HG03469 (cell line): ENCODE measurements at regions not wholly inside any gene's neighbourhood (a gene's known extent, or its start where the extent isn't known, plus 50 kb on each side); places are given as distances from the start of the nearest gene placed in this dataset.

ENCODE experiments used
- ATAC-seq: cut with Tn5 transposase; IDR thresholded peaks from one replicate; pipeline ENCODE4 v1.9.1; 2021; ENCODE audit warnings: mild to moderate bottlenecking, moderate library complexity, moderate number of reproducible peaks; ENCODE audit not compliant: unreplicated experiment

DNA sequence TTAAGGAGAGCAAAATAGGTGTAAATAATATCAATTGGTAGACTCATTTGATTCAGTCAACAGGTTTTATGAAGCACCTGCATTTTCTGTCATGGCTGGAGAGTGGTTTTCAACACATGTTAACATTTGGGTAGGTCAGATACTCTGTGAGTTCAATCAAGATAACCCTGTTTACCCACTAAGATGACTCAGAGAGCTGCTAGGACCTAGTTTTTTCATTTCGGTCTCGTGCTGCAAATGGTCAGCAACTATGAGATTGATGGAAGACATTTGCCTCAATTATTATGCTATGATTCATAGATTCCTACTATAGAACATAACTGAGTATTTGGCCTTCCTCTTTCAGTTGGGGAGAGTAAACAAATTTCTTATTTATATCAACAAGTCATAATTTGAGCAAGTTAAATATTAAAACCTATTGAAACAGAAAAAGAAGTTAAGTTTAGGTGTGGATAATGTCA, 391.4 kb upstream of the CITED2 start:
- ATAC-seq = no peak

DNA sequence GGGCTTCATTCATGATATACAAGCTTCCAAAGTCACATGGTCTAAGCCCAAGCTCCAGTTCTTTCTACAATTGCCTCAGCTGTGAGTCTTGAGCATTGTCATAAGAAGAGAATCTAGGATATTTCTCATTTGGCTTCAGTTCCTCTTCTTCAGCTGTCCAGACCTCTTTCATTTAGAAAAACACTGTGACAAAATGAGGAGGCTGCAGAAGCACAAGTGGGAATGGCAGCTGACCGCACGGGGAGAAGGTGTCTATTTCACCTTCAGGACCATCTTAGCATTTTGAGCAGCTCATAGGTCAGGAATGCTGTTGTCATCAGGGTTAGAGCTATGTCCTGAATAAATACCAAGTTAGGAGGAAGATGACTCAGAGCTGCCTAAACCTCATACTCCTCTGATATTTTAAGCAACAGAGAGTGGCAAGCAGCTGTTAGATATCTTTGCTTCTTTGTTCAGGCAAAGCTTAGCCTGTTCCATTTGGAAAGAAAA, 390.1 kb upstream of the CITED2 start:
- ATAC-seq = peak; percentile 76

DNA sequence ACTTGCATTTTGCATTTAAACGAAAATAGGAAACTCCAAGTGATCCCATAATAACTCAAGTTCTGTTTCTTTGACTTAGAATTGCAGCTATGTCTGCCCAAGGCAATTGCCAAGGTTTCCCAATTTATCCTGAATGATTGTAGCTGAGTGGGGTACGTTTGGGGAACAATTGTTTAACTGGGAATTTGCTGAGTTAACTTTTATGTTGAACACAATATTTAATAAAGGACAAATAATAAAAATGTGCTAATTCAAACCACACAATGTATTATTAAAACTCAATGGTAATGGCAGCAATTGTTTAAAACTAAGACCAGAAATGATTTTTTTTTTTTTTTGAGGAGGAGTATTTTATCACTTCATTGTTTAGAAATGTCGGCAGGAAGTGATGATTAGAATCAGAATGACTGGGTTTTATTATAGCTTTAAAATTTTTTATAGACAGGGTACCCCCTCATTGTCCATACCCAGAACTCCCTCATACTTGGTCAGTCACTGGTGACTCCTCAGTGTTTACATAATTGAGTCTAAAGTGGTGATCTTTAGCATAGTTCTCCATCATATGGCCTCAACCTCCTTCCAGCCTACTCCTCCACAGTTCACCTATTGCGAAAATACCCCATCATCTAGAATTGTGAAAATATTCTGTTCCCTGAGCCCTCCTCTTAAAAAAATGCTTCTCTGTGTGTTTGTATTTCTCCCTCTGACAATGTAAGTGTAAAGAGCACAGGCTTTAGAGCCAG, 389.2 kb upstream of the CITED2 start:
- ATAC-seq = no peak

DNA sequence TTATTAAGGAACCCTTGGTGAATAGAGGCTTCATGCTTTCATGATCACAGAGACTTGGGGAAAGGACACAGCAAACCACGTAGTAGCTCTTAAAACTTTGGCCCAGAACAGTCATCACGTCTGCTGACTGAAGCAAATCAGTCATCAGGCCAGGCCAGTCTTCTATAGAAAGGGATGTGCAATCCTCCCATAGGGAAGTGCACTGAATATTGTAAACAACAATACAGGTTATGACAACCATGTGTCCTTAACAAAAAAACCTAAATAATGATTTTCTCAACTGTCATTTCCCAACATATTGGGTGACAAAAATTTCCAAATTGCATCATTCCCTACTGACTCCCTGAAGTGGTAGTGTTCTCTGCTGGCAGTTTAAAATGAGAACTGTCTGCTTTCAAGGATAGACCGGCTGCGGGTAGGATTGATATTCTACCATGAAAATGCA, 388.2 kb upstream of the CITED2 start:
- ATAC-seq = no peak

DNA sequence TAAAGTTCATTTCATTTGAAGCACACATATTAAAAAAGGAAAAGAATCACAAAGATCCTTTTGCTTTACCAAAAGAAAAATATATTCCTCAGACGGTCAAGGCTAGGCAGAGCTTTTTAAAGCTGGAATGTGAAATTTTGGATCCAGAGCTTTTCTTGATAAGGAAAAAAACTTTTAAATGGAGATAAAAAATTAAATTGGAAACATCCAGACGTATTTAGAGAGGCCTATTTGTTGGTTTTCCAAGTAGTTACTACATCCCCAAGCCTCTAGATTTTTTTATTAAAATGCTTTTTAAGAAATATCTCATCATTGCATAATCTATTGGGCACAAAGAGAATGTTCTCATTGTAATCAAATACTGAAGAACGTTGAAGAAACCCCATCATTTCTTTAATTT, 385.7 kb upstream of the CITED2 start:
- ATAC-seq = no peak

DNA sequence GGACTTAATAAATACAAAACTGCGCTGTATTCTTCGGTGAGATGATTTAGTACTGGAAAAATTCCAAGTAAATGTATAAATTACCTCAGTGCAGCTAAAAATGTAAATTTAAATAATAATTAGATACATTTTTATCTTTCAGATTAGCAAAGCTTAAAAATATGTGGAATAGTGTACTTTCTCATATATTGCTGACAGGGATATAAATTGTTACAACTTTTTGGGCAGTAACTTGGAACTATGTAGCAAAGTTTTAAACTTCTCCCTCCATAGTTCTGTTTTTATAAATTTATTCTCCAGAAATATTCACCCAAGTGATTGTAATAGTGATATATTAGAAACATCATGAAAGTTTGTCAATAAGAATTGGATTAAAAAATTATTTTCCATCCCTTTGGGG, 384.6 kb upstream of the CITED2 start:
- ATAC-seq = no peak

DNA sequence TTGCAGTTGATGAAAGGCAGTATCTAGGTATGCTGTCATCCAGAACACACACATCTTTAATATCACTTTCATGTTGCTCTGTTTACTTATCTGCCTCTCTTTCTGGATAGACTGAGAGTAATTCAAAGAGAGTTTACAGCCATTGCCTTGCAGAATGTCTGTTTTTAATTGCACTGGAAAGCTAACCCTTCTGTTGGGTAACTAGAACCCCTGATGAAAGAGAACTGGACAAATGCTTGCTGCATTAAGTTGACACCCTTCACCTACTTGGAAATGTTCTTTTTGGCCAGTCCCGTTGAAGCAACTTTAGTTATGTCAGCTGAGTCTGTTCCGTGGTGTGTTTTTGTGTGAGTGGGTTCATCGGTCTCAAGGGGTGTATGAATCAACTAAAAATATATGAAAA, 383.8 kb upstream of the CITED2 start:
- ATAC-seq = no peak

DNA sequence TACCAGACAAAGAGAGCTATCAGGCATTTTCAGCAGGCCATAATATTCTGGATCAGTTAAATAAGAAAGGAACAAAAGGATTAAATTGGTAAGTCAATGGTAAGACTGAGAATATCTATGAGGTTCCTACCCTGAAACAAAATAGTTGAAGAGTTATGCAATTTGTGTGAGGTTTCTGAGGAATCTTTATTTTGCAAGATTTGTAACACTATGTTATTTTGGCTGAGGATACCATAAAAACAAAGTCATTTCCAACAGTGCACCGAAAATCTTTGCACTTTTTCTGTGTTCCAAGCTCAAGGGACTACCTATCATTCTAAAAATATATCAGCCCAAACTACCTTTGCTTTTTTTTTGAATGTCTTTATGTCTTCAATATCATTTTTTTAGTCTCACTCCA, 383.3 kb upstream of the CITED2 start:
- no peak for ATAC-seq

DNA sequence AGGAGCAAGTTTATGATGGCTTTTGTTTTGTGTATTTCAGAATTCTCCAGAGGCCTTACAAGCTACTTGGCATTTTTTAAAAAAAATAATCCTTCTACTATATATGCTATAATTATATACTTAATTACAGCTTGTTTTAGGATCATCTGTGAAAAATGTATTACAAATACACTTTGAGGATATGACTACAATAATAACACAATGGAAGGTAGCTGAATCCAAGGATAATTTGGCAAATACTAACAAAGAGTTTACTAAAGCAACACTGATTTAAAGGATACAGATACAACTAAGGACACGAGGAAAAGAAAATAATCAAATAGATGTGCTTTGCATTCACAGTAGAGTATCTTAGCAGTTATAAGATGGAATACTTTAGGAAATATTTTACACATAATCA, 381.9 kb upstream of the CITED2 start:
- no peak for ATAC-seq

DNA sequence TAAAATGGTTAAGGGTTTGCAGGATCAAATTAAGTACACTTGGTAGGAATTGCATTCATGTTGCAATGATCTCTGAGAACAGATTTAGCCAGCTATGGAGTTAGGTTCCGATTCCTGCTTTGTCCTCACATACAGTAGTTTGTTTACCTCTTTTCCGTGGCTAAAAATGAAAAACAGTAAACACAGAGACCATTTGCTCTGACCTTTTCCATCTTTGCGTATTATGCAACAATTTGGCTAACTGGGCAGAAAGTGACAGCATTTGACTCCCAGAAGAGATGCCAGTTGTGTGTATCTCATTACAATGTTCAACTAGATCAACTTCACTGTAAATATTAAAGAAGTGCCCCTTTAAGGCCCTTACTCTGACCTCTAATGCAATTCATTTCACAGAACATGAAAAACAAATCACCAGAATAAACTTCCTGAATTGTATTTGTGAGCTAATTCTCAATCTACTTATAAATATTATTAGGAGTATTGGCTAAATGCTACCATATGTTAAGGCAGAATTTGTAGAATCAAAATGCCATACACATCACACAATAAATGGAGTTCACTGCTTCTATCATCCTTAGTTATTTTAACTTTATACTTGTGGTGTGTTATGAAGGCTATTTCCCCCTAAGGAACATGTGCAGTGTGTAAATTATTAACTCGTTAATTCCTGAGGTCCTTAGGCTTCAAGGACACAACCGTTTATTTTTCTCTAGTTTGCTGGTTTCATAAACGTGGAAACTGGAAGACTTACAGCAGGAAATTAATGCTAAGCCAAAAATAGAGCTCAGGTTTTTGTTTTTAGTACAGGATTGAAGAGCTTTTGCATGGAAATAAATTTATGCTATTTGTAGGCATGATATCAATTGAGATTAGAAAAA, 380.7 kb upstream of the CITED2 start:
- ATAC-seq = no peak

DNA sequence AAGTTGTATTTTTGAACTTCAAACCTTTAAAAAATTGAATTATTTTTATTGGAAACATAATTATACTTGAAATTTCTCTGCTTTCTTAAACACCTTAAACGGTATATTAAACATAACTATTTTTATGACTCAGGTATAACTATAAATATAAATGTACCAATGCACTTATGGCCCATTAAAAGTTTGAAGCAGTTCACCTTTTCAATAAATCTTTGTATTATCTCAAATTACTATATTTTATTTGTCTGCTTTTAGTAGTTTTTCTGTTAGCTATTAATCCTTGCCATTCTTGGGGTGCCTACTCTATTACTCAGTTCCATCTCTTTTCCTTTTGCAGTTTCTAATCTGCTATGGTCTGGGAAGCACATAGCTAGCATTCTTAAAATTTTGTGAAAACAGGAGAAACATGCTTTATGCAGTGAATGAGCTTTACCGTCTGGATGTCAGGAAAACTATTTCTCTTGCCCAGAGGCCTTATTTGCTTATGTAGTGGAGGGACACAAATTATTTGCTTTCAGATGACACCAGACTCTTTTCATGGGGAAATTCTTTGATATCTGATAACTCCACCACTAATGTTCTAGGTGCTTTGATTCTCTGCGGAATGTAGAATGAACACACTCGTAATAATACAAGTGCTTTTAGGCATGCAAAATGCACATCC, 378.9 kb upstream of the CITED2 start:
- no peak for ATAC-seq

DNA sequence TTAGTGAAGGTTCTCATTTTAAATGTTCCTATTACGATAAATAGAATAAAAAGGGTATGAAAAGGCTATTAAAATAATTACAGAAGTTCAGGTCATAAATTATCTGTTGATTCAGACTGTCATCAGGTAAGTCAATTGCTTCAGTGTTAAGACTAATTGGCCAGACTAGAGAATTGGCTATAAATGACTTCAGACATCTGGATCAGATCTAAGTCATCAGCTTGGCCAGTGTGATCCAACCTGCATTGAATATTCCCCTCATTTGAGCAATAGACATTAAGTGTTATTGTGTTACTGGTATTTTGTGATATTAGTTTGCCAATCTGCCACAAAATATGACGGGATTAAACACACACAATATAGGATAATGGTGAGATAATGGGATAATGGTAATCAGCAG, 377.6 kb upstream of the CITED2 start:
- ATAC-seq = no peak

DNA sequence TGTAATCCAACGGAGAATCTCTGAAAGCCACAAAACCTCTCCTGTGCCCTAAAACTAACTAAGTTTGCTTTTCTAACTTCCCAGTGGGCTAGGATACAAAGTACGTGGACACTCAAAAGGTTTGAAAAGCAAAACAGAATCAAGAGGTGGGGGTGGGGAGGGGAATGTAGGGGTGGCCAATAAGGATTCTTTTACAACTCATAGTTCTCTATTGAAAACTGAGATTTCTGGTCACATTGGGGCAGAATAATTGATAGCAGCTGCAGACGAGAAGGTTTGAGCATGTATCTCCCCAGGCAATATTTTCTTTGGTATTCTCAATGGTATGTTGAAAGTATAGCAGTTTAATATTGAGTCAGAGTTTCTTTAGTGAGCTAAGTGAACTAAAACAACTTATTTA, 376.7 kb upstream of the CITED2 start:
- no peak for ATAC-seq

DNA sequence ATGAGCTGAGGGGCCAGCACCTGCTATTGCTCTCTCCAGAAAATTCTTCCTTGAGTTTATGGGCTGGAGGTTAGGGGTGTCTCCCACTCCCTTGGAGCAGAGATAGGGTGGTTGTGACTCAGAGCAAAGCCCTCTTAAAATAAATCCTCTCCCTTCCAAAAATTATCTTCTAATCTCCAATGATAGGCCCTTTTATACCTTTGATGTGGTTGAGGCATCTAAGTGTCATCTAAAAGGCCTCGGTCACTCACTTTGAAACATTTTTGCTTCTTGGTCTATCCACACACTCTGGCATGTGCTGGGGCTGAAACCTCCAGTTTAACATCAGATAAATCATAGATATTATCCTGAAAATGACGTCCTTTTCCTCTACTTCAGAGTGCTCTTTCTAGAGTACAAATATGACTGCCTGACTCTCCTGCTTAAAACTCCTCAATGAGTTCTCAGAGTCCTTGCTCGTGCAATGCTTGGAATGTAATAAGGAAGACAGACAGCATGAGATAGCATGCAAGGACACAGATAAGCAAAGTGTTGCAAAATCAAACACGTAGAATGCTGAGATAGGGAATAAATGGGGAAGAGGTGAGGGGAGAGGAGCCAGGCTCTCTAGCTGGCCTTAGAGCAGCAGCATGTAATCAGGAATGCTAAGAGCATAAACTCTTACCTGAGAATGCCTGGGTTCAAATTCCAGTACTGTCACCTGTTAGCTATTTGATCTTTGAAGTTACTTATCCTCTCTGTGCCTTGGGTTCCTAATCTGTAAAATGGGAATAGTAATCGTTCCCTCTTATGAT, 374.1 kb upstream of the CITED2 start:
- ATAC-seq = no peak

DNA sequence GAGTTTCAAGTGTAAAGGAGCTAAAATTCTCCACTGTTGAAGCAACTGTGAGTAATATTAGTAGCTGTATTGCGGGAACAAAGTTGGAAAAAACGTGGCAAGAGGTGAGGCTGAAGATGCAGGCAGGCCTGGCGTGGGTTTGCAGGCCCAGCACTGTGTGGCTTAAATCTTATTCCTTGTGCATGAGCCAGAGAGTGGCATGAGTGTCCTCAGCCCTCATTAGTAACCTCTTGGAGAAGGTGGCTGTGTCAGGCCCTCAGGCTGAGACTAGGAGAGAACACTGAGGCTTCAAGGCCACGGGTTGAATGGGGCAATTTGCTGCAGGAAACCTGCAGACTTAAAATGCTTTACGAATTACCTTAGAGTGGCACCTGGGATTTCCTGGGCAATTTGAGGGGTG, 372.7 kb upstream of the CITED2 start:
- no peak for ATAC-seq

DNA sequence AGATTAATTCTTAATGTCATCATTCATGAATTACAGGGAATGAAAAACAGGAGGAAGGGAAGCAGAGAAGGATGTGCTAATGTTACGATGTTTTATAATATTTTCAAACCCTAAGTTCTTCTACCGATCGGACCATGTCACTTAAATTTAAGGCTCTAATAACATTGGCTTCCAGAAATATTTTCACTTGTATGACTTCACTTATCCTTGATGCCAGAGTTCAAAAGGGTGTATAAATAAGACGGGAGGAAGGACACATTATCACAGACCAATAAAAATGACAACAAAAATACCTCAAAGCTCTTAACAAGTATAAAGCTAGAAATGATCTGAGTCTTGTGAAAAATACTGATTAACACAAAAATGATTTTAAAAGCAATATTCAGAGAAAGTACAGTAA, 370.4 kb upstream of the CITED2 start:
- ATAC-seq = no peak

DNA sequence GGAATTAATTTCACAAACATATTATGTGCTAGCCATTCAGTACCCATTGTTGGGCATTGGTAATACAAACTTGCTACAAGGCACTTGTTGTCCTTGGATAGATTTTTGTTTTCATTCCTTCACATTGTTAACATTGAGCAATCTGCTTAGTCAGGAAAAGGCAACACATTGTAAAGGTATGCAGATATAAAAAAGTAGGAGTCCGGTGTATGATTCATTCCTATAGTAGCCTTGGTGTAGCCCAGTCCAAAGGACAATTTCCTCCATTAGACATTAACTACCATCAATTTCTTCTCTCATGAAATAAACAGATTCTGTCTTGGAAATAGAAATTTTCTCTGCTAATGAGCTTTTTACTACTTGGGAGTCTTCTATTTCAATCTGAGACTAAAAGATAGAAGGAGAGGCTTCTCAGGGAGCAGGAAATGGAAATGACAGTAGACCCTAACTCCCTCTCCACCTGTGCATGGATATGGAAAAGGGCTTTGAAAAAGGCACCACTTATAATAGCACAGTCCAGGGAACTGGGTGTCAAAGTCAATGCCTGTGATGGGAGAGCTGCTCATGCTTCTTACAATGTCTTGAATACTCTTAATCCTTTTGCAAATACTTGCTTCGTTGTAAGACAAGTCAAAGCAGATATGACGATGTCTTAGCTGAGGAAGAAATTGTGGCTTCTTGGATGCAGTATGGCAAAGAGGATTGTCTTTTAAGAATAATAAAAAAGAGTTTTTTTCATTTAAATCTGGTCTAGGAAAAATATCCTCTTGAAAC, 369.4 kb upstream of the CITED2 start:
- no peak for ATAC-seq

DNA sequence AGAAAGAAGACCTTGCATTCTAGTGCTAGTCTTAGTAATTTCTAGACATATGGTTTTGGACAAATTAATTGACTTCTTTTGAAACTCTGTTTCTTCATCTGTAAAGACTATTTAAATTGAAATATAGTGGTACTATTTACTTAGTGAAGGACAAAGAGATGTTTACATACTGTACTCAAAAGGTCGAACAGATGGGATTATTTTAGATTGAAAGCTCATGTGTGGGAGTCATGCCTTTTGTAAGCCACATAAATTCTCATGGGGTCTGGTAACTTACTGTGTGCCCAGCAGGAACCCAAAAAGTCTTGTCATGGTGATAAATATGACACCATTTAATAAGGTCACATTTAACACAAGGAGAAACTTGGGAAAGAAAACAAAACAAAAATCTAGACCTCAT, 368.2 kb upstream of the CITED2 start:
- ATAC-seq = no peak

DNA sequence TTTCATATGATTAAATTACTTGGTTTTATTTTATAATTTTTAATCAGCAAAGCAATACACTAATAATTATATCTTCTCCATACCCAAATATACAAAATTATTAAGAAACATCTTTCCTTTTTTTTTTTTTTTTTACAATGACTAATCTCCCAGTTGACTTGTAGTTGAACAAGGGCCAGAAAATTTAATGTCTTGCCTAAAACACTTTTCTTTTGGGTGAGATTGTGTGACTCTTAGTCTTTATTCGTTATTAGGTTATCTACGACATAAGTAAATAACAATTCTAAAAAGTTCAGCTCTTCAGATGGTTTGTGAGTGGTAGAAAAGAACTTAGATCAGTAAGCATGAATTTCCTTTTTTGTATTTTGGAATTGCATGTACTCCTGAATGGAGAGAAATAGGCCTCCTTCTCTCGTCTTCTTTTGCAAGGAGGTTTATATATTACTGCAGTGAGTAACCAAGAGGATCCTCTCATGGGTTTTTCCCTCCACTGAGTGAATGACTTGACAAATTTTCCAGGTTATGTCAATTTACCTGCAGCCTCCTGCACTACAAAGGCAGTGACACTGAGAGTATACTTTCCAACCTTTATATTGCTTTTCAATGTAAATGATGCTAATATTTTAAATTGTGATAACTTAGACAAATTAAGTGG, 364.5 kb upstream of the CITED2 start:
- ATAC-seq = no peak
